Fibroblast of the aortic adventitia (primary cell): ENCODE measurements at regions not wholly inside any gene's neighbourhood (a gene's known extent, or its start where the extent isn't known, plus 50 kb on each side); places are given as distances from the start of the nearest gene placed in this dataset.
"Not testable (repeated sequence)": the region's sequence is repeated elsewhere in the genome, so short reads cannot be mapped to it uniquely, and the experiment has no call there.

Source experiments
- DNase-seq: peaks from one replicate; pipeline ENCODE4 v3.0.0-alpha.2; 2010; ENCODE audit warnings: low read depth
- H3K4me3 ChIP-seq: 2 replicates; pipeline ENCODE4 v1.5.1; 2011; ENCODE audit warnings: low read depth, mild to moderate bottlenecking, control low read depth, low read length, moderate library complexity

DNA sequence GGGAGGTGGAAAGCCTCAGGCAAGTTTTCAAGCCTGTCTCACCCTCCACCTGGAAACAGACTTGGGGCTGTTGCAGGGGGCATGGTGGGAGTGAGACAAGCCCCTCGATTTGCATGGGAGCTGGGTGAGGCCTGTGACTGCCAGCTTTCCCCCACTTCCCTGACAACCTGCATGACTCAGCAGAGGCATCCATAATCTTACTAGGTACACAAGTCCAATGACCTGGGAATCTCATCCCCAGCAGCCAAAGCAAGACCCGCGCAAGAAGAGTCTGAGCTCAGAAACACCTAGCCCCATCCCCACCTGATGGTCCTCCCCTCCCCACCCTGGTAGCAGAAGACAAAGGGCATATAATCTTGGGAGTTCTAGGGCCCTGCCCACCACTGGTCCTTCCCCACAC, 136.9 kb upstream of the POMZP3 start:
- not testable (repeated sequence) for DNase-seq, H3K4me3 ChIP-seq

DNA sequence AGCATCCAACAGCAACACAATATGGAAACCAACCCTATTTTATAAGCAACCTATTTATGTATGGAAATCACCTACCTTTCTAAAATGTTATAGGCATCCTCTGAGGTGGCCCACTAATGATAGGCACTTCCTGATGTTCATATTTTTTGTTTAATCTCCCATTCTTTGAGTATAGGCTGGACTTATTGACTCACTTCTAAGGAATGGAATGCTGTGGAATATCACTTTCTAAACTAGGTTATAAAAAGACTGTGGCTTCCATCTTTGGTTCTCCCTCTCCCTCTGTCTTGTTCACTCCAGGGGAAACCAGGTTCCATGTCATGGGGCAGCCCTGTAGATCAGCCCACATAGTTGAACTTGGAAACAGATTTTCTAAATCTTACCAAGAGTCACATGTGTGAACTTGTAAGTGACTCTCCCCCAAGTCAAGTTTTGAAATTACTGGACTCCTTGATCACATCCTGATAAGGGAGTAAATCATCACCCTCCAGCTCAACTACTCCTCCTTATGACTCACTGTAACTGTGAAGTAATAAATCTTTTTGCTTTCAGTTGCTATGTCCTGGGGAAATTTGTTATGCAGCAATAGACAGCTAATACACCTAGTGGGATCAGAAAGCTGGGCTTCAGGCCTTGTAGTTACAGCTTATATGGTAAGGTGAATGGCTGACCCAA, 133.6 kb upstream of the POMZP3 start:
- not testable (repeated sequence) for DNase-seq, H3K4me3 ChIP-seq

DNA sequence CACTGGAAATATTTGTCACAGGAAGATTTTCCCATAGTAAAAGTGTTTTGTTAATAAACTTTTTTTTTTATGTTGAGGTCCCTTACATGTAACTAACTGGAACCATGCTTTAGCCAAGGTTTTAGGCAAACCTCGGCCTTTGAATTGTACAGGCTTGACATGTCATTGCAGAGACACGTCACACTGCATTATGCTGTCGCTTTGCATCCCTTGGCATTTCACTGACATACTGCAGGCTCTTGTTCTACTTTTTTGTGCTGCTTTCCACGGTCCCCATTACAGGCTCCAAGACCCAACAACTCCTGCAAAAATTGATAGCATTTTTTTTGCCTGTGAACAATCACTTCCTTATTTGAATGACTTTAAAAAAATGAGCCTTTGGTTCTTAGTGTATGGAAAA, 112.5 kb upstream of the POMZP3 start:
- H3K4me3 ChIP-seq, DNase-seq: not testable (repeated sequence)

DNA sequence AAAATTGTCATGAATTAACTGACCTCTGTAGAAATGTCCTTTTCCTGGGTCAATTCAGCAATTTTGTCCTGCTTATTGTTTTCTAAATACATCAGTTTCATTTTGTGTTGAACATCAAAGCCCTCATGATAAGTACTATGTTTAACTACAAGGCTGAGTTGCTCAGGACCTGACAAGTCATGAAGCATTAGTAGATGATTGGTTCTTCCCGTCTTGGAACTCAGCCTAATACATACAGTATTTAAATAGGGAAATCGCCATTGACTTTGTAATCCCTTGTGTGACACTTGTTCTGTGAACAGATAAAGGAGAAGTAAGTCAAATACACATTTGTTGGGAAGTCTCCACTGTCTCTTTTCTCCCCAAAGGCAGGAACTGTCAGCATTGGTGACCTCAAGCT, 109.6 kb upstream of the POMZP3 start:
- not testable (repeated sequence) for DNase-seq, H3K4me3 ChIP-seq

DNA sequence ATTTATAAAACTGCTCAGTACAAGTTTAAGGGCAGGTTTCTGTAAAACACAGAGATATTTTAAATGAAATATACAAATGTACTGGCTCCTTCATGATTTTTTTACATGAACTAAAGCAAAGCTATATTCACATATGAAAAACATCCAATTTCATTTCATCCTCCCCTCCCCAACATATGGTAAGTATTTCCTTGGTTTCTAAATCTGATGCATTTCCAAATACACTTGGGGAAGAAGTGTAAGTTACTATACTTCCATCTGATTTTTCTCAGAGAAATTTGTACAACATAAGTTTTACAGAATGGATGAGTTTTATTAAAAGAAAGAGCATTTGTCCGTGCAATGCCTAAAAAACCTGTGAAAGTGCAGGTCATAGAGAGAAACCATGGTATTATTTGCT, 109.0 kb upstream of the POMZP3 start:
- not testable (repeated sequence) for H3K4me3 ChIP-seq, DNase-seq

DNA sequence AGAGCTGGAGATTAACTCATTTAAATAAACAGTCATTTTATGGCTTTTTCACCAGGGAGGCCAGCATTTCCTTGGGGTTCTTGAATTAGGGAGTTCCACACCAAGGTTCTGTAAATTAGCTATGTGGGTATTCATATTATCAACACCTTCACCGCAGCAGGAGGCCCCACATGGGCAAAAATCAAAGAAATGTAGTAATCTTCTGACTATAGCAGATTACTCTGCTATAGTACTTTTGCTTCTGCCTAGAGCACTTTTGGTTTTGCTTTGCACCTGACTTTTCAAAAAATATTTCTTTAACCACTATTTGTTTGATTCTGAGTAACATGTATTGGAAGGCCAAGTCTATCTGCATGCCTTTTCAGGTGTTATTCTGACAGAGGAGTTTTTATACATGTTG, 108.6 kb upstream of the POMZP3 start:
- H3K4me3 ChIP-seq, DNase-seq: not testable (repeated sequence)

DNA sequence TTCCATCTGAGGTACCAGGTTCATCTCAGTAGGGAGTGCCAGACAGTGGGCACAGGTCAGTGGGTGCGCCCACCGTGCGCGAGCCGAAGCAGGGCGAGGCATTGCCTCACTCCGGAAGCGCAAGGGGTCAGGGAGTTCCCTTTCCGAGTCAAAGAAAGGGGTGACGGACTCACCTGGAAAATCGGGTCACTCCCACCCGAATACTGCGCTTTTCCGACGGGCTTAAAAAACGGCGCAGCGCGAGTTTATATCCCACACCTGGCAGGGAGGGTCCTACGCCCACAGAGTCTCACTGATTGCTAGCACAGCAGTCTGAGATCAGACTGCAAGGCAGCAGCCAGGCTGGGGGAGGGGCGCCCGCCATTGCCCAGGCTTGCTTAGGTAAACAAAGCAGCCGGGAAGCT, 101.5 kb upstream of the POMZP3 start:
- DNase-seq, H3K4me3 ChIP-seq: not testable (repeated sequence)

DNA sequence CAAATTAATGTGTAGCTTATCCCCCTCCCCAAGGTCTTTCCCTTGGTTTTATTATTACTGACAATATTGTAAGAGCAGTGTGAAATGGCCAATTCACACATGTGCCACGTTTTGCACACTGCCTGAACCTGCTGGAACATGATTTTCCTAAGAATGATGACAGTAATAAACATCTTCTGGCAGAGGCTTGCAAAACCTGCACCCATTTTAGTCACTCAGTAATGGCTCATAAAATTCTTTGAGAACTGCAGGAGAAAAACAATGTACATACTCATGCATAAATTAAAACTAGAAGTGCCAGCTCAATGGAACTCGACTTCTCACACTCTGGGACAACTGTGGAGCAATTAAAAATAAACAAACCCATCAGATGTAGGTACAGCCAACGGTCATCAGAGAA, 96.8 kb upstream of the POMZP3 start:
- DNase-seq, H3K4me3 ChIP-seq: not testable (repeated sequence)

DNA sequence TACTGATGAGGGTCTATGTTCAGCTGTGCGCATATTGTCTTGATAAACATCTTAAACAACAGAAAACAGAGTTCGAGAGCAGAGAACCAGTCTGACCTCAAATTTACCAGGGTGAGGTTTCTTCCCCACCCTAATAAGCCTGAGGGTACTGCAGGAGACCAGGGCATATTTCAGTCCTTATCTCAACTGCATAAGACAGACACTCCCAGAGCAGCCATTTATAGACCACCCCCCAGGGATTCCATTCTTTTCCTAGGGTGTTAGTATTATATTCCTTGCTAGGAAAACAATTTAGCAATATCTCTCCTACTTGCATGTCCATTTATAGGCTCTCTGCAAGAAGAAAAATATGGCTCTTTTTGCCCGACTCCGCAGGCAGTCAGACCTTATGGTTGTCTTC, 89.5 kb upstream of the POMZP3 start:
- not testable (repeated sequence) for H3K4me3 ChIP-seq, DNase-seq

DNA sequence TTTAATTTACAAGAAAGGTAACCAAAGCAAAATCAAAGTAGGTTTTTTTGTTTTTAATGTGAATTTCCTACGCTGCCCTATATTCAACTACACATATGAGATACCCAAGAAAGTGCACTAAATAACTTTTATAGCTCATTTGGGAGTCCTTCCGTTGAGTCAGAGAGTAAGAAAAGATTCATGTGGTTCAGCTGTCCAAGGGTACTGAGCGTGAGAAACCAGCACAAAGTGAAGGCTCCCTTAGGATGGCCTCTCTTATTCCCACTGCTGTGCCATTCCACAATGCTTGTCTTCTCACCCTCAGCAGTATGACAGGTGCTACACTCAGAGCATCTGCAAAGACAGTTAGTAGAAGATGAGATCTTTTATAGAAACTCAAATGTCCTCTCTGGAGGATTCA, 85.8 kb upstream of the POMZP3 start:
- not testable (repeated sequence) for H3K4me3 ChIP-seq, DNase-seq

DNA sequence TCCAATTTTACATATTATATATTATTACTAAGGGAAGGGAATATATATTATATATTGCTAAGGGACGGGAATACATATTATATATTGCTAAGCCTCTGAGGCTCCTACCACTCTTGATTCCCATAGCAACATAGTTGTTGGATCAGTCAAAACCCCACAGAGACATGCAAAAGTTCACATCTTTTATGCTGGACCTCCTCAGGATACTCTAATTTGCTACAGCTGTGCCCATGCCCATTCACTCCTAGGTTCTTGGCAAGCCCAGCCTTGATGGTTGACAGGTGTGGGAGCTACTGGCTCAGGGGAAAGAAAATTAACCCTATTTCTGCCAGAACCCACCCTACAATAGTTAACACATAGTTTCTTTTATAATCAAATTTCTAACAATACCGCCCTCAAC, 84.6 kb upstream of the POMZP3 start:
- not testable (repeated sequence) for H3K4me3 ChIP-seq, DNase-seq

DNA sequence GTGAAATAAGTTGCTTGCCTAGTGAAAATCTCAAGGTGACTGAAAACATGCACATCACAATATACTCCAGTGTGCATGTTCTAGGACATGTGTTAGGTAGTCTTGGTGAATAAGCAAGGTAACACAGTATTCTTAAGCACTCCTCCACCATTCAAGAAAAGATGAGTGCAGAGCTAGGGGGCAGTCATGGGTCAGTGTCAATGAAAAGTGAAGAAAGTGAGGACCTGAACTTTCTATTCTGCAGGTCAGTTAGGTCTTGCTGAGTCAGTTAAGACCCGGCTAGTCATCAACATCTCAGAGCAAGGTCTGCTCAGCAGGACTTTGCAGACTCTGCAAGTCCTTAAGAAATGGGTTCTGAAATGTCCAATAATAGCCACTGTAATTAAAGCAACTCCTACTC, 82.6 kb upstream of the POMZP3 start:
- not testable (repeated sequence) for DNase-seq, H3K4me3 ChIP-seq

DNA sequence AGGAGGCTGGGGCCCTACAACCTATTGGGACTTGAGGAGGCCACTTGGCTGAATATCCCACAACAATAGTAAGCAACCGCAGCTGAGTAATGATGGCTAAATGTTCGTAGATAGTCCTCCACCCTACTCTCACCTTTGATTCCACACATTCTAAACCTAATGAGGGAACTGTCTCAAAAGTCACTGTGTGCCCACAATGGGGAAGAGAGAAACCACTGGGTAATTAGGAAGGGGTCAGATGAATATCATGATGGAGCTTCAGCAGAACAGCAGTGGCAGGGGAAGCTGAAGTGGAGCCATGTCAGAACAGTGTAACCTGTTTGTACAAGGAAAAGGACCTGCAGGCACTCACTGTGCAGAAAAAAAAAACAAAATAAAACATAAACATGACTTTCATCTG, 81.4 kb upstream of the POMZP3 start:
- H3K4me3 ChIP-seq, DNase-seq: not testable (repeated sequence)

DNA sequence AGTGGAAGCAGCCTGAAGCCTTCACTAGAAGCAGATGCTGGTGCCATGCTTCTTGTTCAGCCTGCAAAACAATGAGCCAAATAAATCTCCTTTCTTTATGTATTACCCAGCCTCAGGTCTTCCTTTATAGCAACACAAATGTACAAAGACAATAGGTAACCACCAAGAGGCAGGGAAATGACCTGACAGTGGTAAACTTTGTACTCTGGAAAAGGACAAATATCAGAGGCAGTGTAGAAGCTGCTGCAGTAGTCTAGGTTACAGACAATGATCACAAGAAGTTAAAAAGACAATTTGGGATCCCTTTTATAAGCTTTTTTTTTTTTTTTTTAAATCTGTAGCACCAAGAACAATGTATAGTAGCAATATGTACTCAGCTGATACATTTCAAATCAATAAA, 76.7 kb upstream of the POMZP3 start:
- not testable (repeated sequence) for DNase-seq, H3K4me3 ChIP-seq

DNA sequence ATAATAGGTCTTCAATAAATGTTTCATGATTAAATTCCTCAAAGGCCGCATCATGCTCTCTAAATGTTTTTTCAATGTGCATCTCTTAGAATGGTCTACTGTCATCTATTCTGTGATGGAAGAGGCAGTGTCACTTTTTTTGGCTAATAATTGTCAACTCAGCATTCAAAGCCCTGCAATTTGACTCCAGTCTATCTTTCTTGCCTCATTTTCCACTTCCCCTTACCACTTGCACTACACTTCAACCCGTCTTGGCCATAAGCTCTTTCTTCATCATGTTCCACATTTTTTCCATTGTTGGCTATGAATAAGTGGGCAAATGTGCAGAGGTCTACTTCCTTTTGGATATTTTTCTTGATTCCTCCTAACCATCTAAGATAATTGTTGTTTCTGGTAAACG, 59.2 kb upstream of the POMZP3 start:
- H3K4me3 ChIP-seq, DNase-seq: not testable (repeated sequence)

DNA sequence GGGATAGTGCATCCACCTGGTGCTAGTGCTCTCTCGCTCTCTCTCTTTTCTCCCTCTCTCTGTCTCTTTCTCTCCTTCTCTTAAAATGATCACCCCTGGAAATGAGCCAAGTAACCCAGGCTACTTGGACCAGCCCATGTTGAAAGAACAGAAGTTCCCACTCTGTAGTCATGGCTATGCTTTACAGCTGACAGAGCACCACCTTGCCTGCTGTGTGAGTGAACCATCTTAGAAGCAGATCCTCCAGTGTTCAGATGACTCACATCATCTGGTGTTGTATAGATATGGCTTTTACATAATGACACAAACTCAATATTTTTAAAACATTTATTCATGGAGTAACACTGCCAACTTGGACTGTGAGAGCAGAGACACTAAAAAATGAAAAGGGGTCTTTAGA, 57.7 kb upstream of the POMZP3 start:
- not testable (repeated sequence) for DNase-seq, H3K4me3 ChIP-seq

DNA sequence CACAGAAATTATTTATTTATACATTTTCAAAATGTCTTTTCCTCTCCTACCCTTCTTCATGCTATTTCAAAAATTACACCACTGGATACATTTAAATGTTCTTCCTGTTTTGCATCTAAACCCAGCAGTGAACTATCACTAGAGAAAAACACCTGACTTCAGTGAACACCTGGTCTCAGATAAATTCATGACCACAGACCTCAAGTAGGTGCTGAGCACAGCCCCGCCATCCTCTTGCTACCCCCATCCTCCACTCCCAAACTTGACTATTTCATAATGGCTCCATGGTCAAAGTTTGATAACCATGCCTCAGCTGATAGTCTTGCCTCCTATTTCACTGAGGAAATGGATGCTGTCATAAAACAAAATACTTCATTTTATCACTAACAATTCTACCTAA, 56.6 kb upstream of the POMZP3 start:
- H3K4me3 ChIP-seq, DNase-seq: not testable (repeated sequence)

DNA sequence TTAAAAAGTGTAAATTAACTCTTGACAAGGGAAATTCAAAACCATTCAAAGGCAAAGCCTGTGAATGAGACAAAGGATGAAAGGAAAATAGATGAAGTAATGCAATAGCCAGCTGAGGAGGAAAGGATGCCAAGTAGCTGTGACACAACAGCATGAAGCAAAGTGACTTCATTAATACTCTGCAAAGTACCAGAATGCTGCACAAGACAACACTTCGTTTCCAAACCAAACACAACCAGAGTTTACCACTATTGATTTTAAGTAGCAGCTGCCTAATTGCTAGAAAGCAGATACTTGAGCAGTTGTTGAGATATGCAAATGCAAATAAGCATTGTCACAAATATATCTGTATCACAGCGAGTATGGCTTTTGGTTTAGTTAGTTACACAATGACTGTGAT, 54.7 kb upstream of the POMZP3 start:
- H3K4me3 ChIP-seq, DNase-seq: not testable (repeated sequence)

DNA sequence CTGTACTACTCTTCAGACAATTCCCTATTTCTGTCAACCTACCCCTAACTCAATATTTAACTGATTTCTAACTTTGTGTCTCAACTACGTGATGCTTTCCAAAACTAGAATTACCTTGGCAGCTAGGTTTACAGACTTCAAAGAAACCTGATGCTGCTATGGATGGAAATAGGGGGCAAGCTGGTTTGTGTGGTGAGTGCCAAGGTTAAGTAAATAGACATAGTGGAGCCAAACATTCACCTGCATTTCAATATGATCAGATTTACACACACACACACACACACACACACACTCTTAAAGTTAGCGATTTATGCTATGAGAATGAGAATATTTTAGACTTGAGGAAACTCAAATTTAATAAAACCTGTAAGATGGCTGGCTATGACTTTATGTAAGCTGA, 52.1 kb upstream of the POMZP3 start:
- DNase-seq, H3K4me3 ChIP-seq: not testable (repeated sequence)

DNA sequence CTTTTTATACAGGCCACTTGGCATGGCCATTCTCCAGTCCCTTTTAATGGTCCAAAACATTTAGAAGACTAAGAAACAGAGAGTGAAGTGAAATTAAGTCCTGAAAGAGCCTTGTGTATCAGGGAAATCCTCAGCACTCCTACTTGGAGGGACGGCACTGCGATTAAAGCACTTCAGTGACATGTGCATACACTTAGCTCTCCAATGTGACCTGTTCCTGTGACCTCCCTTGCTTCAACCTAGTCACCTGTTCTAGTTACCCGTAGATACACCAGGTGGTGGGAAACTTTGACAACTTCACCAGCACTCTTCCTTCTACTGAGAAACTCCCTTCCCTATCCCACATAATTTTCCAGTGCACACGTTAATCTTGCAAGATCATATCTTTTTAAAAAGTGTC, 51.4 kb upstream of the POMZP3 start:
- DNase-seq, H3K4me3 ChIP-seq: not testable (repeated sequence)

DNA sequence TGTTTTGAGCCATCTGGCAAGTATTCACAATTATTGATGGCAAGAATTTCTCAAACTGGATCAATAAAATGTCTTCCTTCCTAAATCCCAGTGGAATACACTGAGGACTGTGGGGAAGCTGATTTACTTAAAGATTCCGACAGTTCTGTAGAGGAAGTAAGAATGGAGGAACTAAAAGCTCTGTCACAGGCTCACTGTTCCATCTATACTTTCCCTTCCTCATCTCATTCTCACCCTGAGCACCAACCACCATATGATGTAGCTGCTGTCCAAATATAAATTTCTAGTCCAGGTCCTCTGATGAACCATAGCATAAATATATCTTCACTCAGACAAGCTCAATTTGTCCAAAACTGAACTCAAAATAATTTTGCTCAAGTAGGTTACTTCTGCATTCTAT, 49.8 kb upstream of the POMZP3 start:
- not testable (repeated sequence) for DNase-seq

More for the DNA sequence above, 49.8 kb upstream of the POMZP3 start:
- H3K4me3 ChIP-seq: not testable (repeated sequence)
